Stimulated activated CD4-positive, alpha-beta T cell treated with anti-CD3 and anti-CD28 coated beads, Interleukin-15, amount 100 ng/mL, for 48 hours (primary cell): ENCODE measurements at regions not wholly inside any gene's neighbourhood (a gene's known extent, or its start where the extent isn't known, plus 50 kb on each side); places are given as distances from the start of the nearest gene placed in this dataset.
"Not testable (repeated sequence)": the region's sequence is repeated elsewhere in the genome, so short reads cannot be mapped to it uniquely, and the experiment has no call there.

Experiments used
- DNase-seq, 2 donors: peaks; one replicate each; pipeline ENCODE4 v3.0.0-alpha.2; 2020; ENCODE audit warnings: low read depth in 2 of 2

GRCh38 chr4:59698041-59698440 is 1502.1 kb upstream of the ADGRL3 start:
- no peak for DNase-seq

- no peak for DNase-seq
These were observed 1499.5 kb upstream of the ADGRL3 start for GRCh38 chr4:59700651-59701050.

- DNase-seq: no peak
These were observed 1495.5 kb upstream of the ADGRL3 start for GRCh38 chr4:59704616-59705015.

DNA sequence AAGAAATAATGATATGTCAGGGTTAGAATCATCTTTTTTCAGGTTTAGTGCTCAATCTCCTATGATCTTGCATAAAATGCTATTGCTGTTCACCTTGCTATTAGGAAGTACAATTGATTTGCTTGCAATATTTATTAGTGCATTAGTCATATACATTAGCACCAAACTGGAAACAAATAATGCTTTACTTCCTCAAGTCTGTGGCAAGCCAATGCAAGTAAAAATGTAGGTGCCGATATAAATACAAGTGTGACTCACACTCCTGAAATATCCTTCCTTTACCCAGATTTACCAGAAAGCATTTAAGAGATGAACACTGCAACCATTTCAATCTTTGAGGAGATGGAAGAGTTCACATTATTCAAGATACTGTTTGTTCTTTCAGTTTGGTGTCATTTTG is 1487.7 kb upstream of the ADGRL3 start:
- no peak for DNase-seq

DNA sequence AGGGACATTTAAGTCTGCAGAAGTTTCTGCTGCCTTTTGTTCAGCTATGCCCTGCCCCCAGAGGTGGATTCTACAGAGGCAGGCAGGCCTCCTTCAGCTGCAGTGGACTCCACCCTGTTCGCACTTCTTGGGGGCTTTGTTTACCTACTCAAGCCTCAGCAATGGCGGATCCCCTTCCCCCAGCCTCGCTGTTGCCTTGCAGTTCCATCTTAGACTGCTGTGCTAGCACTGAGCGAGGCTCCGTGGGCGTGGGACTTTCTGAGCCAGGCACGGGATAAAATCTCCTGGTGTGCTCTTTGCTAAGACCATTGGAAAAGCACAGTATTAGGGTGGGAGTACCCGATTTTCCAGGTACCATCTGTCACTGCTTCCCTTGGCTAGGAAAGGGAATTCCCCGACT is 1475.8 kb upstream of the ADGRL3 start:
- DNase-seq: not testable (repeated sequence)

- no peak for DNase-seq
These were observed 1472.4 kb upstream of the ADGRL3 start for GRCh38 chr4:59727745-59728144.

DNA sequence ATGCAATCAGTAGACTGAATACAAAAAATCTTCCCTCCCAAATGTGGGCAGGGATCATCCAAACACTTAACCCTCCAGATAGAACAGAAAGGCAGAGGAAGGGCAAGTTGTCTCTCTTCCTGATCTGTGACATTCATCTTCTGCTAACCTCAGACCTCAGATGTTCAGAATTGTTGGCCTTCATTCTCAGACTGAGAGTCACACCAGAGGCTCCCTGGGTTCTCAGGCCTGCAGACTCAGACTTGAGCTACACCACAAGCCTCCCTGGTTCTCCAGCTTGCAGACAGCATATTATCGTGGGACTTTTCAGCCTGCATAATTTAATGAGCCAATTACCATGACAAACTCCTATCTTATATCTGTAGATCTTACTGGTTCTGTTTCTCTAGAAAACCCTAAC is 1471.6 kb upstream of the ADGRL3 start:
- DNase-seq: no peak

DNA sequence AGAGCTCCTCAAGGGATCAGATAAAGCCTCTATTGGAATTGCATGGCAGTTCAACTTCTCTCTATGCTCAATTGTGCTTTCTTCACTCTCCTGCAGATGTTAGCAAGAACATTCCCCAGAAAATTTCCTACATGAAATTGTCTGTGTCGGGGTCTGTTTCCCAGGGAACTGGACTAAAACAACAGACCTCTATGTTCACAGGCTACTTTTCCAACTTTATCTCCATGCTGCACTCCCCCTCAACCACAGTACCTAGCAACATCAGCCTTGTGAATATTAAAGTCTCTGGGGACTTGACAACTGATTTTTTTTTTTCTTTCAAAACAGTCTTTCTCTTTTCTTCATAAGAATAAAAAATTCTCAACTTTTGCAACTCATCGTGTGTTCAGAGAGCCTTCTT is 1470.8 kb upstream of the ADGRL3 start:
- no peak for DNase-seq

DNA sequence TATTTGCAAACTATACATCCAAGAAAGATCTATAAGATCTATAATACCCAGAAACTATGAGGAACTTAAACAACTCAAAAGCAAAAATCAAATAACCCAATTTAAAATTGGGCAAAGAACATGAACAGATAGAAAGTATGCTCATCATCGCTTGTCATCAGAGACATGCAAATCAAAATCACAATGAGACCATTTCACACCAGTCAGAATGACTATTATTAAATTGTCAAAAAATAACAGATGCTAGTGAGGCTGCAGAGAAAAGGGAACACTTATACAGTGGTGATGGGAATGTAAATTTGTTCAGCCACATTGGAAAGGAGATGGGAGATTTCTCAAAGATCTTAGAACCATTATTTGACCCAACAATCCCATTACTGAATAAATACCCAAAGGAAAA is 1451.7 kb upstream of the ADGRL3 start:
- DNase-seq: no peak

- no peak for DNase-seq
These were observed 1440.9 kb upstream of the ADGRL3 start for GRCh38 chr4:59759082-59759825.

GRCh38 chr4:59762344-59762743 is 1437.8 kb upstream of the ADGRL3 start:
- DNase-seq: no peak

- DNase-seq: no peak
These were observed 1429.4 kb upstream of the ADGRL3 start for GRCh38 chr4:59770601-59771264.

DNA sequence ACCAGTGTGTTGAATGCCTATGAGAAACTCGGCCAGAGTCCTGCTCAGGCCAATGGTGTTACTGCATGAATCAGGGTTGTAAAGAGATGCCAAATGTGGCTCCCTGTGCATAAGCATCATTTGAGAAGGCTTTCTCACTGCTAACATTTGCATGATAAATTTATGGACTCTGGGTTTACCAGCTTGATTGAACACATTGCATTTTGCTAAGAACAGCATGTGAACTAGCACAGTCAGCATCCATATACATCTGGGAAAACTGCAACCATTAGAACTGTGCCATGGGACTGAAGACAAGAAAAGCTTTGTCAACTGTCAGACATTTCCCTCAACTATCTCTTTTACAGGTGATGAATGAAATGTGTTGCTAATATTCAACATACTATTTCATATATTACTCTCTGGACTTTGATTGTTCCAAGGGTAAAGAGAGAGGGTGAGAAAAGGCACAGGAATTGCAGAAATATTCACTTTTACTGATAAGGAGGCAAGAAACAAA is 1427.4 kb upstream of the ADGRL3 start:
- DNase-seq: no peak

GRCh38 chr4:59780271-59780670 is 1419.9 kb upstream of the ADGRL3 start:
- DNase-seq: not testable (repeated sequence)

DNA sequence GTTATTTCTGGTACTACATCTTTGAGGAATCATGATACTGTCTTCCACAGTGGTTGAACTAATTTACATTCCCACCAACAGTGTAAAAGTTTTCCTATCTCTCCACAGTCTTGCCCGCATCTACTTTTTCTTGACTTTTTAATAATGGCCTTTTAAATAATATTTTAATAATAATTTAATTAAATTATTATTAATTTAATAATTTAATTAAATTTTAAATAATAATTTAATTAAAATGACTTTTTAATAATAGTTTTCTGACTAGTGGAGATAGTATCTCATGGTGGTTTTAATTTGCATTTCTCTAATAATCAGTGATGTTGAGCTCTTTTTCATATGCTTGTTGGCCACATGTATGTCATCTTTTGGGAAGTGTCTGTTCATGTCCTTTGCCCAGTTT is 1395.0 kb upstream of the ADGRL3 start:
- no peak for DNase-seq

DNA sequence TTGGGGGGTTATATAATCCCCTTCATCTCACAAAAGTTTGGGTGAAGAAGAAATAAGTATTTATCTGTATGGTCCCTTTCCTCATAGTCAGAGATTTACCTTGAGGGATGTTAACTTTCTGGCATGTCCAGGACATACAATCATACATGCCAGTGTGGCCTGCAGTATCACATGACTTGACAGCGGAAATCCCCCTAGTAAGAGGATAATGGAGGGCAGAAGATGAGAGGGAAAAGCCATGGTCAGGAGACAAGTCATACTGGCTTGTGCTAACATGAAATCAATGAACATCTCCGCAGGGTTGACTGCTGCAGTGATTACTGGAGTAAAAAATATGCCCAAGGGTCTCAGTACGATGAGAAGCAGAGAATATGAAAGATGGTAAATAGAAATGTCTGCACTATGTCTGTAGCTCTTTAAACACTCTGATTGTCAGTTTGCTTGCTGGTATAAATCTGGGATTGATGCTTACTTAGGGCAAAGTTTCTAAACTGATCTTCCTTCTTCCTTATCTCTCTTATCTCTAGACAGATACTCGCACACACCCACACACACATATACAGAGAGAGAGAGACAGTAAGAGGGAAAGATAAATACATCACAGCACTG is 1385.6 kb upstream of the ADGRL3 start:
- no peak for DNase-seq

DNA sequence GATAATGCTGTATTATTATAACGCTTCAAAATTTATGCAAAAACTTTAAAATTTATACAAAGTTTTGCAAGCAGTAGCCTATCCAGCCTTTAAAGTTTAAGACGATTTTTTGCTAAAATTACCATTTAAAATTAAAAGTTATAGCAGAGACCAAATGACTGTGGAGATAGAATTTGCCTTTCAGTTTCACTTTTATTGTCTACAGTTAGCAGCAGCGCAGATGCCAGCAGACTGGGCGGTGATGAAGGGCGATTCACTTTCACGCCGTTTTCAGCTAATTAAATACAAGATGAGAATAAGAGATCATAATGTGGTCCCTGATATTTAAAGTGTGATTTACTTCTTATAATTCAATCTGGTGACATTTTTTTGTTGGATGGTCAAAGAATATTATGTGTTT is 1381.5 kb upstream of the ADGRL3 start:
- DNase-seq: no peak

DNA sequence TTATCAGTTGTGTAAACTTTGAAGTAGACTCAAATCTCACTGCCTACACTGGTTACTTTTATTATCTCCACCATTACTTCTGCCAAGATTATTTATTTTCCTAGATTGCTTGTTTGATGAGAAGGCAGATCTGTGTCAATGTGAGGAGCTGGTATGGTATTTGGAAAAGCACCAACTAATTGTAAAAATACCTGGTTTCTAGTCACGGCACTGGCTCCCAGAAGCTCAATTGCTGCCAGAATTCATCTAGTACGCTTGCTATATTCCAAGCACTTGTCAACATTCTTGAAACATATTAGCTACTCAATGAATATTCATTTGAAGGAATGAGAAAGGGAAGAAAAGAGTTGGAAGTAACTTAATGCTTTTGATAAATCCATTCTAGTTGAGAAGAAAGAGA is 1376.8 kb upstream of the ADGRL3 start:
- DNase-seq: no peak

DNA sequence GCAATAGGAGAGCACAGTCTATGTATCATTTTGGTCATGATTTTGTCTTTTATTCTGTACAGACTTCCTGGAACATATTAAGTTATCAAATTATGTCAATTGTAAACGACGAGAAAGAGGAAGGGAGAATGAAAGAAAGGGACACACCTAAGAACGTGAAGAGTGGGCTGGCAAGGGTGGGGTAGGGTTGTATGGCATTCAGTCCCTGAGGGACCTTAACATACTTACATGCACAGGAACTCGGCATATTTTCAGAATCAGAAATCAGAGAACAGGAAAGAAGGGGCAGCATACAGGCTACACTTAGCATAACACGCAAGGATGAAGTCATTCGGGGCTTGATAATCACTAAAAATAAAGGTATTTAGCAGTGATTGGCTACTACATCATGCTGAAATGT is 1375.0 kb upstream of the ADGRL3 start:
- DNase-seq: no peak

DNA sequence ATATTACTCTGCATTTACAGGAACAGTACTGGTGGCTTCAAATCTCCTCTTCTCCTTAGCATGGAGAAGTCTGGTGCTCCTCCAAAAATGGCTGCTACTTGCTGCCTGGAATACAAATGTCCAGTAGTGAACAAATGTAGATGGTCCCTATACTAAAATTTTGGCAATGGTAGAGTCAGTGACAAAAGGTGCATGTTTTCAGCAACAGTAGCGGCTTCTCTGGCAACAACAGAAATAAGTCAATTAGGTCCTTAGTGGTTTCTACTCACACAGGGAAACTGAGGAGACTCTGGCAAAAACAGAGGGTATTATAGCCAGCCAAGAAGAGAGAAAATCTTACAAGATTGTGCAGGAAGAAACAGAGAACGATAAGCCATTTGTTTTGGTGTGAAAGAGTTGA is 1368.4 kb upstream of the ADGRL3 start:
- DNase-seq: no peak

GRCh38 chr4:59834943-59835342 is 1365.2 kb upstream of the ADGRL3 start:
- DNase-seq: no peak

DNA sequence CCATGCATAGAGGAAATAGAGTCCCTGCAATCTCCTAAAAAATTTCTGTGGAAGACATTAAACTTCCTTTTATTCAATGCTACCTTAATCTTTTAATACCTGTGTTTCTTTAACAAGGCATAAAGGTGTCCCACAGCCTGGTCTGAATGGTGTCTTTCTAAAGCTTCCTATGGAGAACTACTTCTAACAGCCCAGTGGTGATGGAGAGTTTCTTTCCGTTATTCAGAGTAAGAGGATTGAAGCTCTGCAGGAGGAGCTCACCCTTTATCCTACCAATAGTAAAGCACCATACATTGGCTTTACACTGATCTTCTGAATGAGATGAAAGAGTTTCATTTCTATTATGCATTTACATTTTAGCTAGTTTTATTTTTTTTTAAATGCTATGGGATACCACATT is 1362.4 kb upstream of the ADGRL3 start:
- no peak for DNase-seq

DNA sequence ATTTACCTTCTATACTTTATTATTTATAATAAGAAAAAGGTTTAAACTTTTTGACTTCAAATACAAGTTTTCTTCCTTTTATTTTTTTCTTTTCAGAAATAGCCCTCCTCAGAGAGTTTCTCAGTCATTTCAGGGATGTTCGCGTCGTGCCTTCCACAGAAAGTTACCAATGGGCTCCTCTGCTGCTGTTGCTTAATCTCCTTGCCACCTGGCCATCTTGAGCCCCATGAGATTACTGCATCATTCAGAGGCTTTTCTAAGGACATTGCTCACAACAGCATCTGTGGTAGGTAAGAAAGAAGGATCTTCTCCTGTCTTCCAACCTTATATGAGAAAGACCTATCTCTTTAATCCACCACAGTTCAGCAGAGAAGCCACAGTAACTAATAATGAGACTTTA is 1361.9 kb upstream of the ADGRL3 start:
- no peak for DNase-seq
